ENCODE measurements at regions not wholly inside any gene's neighbourhood (a gene's known extent, or its start where the extent isn't known, plus 50 kb on each side); places are given as distances from the start of the nearest gene placed in this dataset.

- TF ChIP-seq ZNF274 (IDR thresholded peaks at IDR 0.05; ENCODE audit: low read depth, low read length), result no peak
- TF ChIP-seq YY1 (IDR thresholded peaks at IDR 0.05; ENCODE audit: insufficient read depth, insufficient read length), result no peak
- TF ChIP-seq SUZ12 (IDR thresholded peaks at IDR 0.05; ENCODE audit: extremely low read depth, insufficient read depth, insufficient read length), result no peak
These were observed 151.3 kb downstream of the CYB561 start for GRCh38 chr17:63294776-63295175.

All from NT2/D1 (cell line).